ENCODE measurements at regions not wholly inside any gene's neighbourhood (a gene's known extent, or its start where the extent isn't known, plus 50 kb on each side); places are given as distances from the start of the nearest gene placed in this dataset.

GRCh38 chr2:186991766-186992417 lies 142.9 kb upstream of the ZSWIM2 start:
- Histone ChIP-seq H3K4me3 (ENCODE audit: low read depth, low read length, poor library complexity, severe bottlenecking) (no peak overlapping the region), H3K27me3 (ENCODE audit: insufficient read depth, low read length) (no peaks in the 10 kb centered on the region), H3K4me1 (ENCODE audit: insufficient read depth, low read length, severe bottlenecking) (no peaks in the 10 kb centered on the region)

GRCh38 chr2:186984966-186985365 lies 136.0 kb upstream of the ZSWIM2 start:
- Histone ChIP-seq H3K4me1 (ENCODE audit: insufficient read depth, low read length, severe bottlenecking) (no peaks in the 10 kb centered on the region), H3K9me3 (ENCODE audit: low read length) (no peaks in the 10 kb centered on the region), H3F3A (ENCODE audit: insufficient read depth, low read length) (no peaks in the 10 kb centered on the region), H3K4me2 (ENCODE audit: low read length) (no peak overlapping the region), H3K9ac (ENCODE audit: low read length) (no peak overlapping the region), H2AFZ (ENCODE audit: low read length) (no peak overlapping the region), H3K36me3 (ENCODE audit: insufficient read depth, low read length) (no peaks in the 10 kb centered on the region), H3K27me3 (ENCODE audit: insufficient read depth, low read length) (no peaks in the 10 kb centered on the region), H3K27ac (ENCODE audit: low read depth, low read length, poor library complexity, severe bottlenecking) (no peak overlapping the region), H3K9me2 (ENCODE audit: low read depth, low read length) (no peaks in the 10 kb centered on the region), H3K4me3 (ENCODE audit: low read depth, low read length, poor library complexity, severe bottlenecking) (no peak overlapping the region), H3K79me2 (ENCODE audit: insufficient read depth, low read length) (no peaks in the 10 kb centered on the region), H4K20me1 (ENCODE audit: insufficient read depth, low read length) (no peaks in the 10 kb centered on the region)
- TF ChIP-seq CTCF (IDR thresholded peaks at IDR 0.05; ENCODE audit: low read length), result no peak
- TF ChIP-seq EZH2 (IDR thresholded peaks at IDR 0.05; ENCODE audit: borderline replicate concordance, low read length), result no peak

More at GRCh38 chr2:186991766-186992417, 142.9 kb upstream of the ZSWIM2 start:
- Histone ChIP-seq H2AFZ (ENCODE audit: low read length) (no peak overlapping the region), H3F3A (ENCODE audit: insufficient read depth, low read length) (no peaks in the 10 kb centered on the region), H3K36me3 (ENCODE audit: insufficient read depth, low read length) (no peaks in the 10 kb centered on the region), H3K79me2 (ENCODE audit: insufficient read depth, low read length) (no peaks in the 10 kb centered on the region), H4K20me1 (ENCODE audit: insufficient read depth, low read length) (no peaks in the 10 kb centered on the region), H3K4me2 (ENCODE audit: low read length) (no peak overlapping the region), H3K9me3 (ENCODE audit: low read length) (no peaks in the 10 kb centered on the region), H3K9ac (ENCODE audit: low read length) (no peak overlapping the region), H3K27ac (ENCODE audit: low read depth, low read length, poor library complexity, severe bottlenecking) (no peak overlapping the region), H3K9me2 (ENCODE audit: low read depth, low read length) (0 out of 2 replicates have a peak, but pooled peaks cover 2% of the 10 kb centered on the region)
- TF ChIP-seq EZH2 (IDR thresholded peaks at IDR 0.05; ENCODE audit: borderline replicate concordance, low read length) (no peak), CTCF (IDR thresholded peaks at IDR 0.05; ENCODE audit: low read length) (no peak)

- Histone ChIP-seq H3K27me3 (ENCODE audit: insufficient read depth, low read length) (no peaks in the 10 kb centered on the region), H2AFZ (ENCODE audit: low read length) (no peak overlapping the region), H3F3A (ENCODE audit: insufficient read depth, low read length) (no peaks in the 10 kb centered on the region), H3K4me3 (ENCODE audit: low read depth, low read length, poor library complexity, severe bottlenecking) (no peak overlapping the region), H4K20me1 (ENCODE audit: insufficient read depth, low read length) (no peaks in the 10 kb centered on the region), H3K9me2 (ENCODE audit: low read depth, low read length) (no peaks in the 10 kb centered on the region), H3K4me2 (ENCODE audit: low read length) (no peak overlapping the region), H3K9me3 (ENCODE audit: low read length) (no peaks in the 10 kb centered on the region), H3K79me2 (ENCODE audit: insufficient read depth, low read length) (no peaks in the 10 kb centered on the region), H3K27ac (ENCODE audit: low read depth, low read length, poor library complexity, severe bottlenecking) (no peak overlapping the region), H3K36me3 (ENCODE audit: insufficient read depth, low read length) (no peaks in the 10 kb centered on the region), H3K4me1 (ENCODE audit: insufficient read depth, low read length, severe bottlenecking) (no peaks in the 10 kb centered on the region), H3K9ac (ENCODE audit: low read length) (no peak overlapping the region)
- TF ChIP-seq CTCF (IDR thresholded peaks at IDR 0.05; ENCODE audit: low read length) (no peak), EZH2 (IDR thresholded peaks at IDR 0.05; ENCODE audit: borderline replicate concordance, low read length) (no peak)
These were observed 135.5 kb upstream of the ZSWIM2 start for GRCh38 chr2:186984481-186984880.
